GM18499 (cell line): ENCODE measurements at regions not wholly inside any gene's neighbourhood (a gene's known extent, or its start where the extent isn't known, plus 50 kb on each side); places are given as distances from the start of the nearest gene placed in this dataset.

ENCODE experiments used
- ATAC-seq: cut with Tn5 transposase; IDR thresholded peaks from one replicate; pipeline ENCODE4 v1.9.1; 2021; ENCODE audit warnings: moderate number of reproducible peaks; ENCODE audit not compliant: insufficient read depth, unreplicated experiment

DNA sequence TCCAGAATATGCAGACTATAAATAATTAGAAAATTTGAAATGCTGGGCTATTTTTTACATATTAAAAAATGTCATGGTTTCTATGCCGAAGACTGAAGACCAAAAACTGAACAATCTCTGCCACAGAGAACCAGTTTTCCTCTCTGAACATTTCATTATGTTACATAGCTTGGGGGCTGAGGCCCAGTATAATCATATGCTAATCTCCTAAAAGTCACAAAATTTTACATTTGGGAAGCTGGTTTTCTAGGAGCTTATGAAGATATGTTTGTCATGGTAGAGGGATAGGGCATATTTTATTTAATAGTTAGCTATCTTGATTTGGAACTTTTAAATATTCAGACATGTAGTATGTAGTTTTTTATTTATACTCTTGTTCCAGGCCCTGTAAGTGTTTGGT lies 167.8 kb downstream of the GPAT3 start:
- ATAC-seq = no peak

DNA sequence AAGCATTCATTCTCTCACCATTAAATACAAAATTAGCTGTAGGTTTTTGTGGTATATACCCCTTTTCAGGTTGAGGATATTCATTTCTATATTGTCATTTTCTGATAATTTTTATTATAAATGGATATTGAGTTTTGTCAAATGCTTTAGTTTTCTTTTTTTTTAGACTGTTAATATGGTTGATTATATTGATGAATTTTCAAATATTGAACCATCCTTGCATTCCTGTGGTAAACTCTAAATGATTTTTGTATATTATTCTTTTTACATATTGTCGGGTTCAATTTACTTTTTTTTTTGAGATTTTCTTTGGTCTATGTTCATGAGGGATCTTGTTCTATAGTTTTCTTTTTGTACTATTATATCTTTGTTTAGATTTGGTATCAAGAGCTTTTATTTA lies 165.1 kb downstream of the GPAT3 start:
- no peak for ATAC-seq

DNA sequence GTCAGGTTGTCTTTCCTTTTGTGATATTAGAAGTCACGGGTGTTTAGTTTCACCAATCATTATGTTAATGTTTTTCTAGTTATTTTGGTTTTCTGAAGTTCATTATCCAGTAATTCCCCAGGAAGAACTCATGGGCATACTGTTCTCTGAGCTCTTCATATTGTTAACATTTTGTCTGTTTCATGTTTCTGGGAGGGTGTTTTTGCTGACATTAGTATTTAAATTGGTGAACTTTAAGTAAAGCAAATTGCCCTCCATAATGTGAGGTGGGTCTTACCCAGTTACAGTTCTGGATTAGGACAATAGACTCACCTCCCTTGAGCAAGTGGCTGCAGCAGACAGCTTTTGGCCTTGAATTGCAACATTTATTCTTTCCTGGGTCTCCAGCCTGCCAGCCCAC lies 163.4 kb downstream of the GPAT3 start:
- ATAC-seq = no peak

DNA sequence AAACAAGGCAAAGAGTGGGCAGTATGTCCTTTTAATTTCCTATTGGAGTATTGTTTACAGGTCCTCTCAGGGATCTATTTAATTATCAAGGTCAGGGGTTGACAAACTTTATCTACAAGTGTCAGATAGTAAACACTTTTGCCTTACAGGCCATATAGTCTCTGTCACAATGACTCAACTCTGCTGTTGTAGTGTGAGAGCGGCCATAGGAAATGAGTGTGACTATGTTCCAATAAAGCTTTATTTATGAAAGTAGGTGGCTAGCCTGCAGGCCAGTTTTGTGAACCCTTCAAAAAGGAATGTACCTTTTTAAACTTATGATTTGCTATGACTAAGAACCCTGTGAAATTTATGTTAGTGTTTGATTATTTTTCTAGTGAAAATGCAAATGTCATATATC lies 156.1 kb downstream of the GPAT3 start:
- ATAC-seq = no peak

DNA sequence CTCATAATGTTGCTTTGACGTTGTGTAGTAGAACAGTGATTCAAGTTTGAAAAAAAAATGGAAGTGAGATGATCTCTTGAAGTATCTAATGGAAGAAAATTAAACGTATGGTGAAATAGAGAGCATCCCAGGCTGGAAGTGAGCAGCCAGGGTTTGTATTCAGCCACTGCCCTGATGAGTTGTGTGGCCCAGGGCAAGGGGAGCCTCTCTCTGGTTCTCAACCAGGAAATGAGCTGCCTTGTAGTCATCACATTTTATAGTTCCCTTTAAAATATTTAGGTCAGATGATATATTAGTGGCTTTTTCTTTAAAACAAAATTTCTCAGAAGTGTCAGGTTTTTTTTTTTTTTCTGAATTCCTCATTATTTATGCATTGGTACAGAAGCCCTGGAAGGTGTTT lies 150.3 kb downstream of the GPAT3 start:
- ATAC-seq = no peak

DNA sequence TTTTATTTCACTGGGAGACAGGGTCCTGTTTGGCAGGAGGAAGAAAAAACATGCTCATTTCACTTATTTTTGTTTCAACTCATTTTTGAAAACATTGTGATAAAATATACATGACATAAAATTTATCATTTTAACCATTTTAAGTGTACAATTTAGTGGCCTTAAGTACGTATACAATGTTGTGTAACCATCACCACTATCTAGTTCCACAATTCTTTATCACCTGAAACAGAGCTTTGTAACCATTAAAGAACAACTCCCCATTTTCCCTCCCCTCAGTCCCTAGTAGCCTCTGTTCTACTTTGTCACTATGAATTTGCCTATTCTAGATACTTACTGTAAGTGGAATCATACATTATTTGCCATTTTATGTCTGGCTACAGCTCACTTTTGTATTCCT lies 143.8 kb downstream of the GPAT3 start:
- ATAC-seq = no peak

DNA sequence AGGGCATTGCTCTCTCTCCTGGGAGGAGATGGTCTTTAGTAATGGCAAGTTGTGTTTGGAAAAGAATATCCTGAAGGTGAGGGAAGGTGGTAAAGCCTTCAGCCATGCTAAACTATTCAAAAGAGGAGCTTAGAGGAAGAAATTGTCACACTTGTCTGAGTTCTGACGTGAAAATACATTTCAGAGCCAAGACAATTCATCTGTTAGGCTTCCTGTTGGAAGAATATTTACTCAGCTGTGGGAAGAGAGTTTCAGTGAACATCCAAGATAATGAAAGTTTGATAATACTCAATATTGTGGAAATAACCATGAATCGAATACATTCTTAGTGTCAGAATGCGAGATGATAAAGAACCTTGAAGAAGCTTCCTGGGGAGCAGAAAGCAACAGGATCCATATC lies 143.3 kb downstream of the GPAT3 start:
- ATAC-seq = no peak

DNA sequence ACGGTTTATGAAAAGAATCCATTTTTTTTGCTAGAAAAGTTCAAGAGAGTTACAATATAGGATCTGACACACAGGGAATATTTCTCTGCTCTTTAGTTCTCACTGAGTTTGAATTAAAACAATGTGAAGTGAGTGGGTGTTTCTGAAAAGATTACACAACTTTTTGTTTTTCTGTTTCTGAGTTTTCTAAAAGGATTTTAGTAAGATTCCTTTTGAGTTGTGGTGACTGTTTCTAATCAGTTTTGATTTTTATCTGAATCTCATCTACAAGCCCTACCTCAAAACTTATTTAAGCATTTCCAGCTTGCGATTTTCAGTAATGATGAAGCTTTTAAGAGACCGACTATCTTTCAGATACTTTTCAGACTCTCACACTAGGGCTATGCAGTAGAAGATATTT lies 141.7 kb downstream of the GPAT3 start:
- ATAC-seq = no peak

DNA sequence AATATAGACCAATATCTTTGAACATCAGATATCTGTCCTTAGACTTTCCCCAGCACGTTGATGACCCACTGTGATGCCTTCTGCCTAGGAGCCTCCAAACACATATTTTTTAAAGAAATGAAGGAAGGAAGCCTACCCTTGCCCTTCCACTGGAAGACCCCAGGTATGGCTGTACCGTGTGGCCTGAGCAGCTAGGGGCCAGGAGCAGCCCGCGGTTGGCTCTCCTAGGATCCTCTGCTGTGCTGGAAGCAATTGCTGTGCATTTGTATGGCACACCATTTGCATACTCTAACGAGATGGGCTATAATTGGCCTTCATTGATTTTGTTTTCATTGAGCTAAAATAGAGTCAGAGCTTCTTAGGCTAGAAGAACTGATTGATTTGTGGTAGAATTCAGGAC lies 128.8 kb downstream of the GPAT3 start:
- ATAC-seq = no peak

DNA sequence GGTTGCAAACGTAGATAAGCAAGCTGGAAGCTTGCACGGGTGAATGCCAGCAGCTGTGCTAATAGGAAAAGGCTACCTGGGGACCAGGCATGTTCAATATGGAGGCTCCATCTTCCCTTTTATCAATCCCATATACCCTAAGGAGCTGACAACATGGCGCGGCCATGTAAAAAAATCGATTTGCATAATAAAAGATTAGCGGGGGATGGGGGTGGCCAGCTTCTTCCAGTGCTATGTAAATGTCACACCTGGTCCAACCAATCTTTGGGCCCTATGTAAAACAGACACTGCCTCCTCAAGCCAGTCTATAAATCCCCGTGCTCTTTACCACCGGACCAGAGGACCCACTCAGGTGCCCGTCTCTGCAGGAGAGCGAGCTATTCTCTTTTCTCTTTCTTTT lies 128.2 kb downstream of the GPAT3 start:
- ATAC-seq = no peak

DNA sequence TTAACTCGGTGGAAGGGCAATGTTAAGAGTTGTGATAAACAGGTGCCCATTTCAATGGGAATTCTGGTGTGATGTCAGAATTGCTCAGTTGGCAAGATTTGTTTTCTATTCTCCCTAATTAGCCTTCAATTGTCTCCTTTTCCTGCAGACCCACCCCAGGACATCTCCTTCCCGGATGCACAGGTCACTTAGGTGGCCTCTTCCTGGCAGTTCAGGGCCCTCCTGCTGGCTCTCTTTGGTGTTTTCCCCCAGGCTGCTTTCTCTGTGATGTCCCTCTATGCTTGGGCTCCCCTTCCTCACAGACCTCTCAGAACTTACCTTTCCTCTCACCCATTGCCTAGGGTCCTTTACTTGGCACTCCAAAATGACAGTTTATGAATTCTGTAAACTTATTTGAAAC lies 126.3 kb downstream of the GPAT3 start:
- ATAC-seq = no peak

DNA sequence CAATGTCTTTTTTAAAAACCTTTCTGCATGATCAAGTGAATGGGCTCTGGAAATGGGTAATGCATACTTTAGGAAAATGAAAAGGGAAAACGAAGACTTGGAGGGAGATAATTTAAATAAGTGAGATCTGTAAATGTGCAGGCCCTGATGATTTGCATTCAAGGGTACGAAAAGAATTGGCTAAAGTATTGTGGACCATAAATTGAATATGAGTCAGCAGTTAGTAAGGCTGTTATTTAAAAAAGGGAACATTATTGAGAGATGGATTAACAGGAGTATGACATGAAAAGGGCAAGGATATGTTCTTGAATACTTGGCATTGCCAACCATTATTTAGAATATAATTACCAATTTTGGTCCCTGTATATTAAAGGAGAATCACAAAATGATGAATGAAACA lies 125.5 kb downstream of the GPAT3 start:
- ATAC-seq = no peak

DNA sequence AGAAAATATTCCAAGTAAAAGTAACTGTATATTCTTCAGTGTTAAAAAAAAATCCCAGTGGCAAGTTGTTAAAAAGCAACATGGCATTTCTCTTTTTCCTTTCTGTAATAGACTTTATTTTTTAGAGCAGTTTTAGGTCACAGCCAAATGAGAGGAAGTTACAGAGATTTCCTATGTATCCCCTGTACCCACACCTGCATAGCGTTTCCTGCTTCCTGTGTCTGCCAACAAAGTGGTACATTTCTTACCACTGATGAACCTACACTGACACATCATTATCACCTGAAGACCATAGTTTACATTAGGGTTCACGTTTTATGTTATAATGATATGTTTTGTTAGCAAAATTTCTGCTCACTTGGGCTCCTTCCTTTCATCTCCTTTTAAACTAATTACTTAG lies 124.7 kb downstream of the GPAT3 start:
- ATAC-seq = no peak

DNA sequence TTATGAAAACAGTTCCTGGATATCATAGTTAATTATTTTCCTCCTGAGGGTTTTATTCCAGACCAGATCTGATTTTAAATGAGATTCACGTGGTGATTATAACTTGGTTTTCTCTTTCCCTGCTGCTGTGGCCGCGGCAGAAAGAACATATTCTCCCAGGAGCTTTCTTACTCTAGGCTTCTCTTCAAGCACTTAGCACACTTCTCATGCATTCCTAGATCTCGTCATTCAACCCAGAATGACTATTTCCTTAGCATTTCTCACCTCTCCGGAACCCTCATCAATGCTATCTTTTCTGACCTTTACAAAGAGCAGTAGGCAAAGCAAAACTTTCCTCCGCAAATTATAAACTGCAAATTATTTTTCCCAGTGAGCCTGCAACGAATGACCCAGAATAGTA lies 122.9 kb downstream of the GPAT3 start:
- no peak for ATAC-seq

DNA sequence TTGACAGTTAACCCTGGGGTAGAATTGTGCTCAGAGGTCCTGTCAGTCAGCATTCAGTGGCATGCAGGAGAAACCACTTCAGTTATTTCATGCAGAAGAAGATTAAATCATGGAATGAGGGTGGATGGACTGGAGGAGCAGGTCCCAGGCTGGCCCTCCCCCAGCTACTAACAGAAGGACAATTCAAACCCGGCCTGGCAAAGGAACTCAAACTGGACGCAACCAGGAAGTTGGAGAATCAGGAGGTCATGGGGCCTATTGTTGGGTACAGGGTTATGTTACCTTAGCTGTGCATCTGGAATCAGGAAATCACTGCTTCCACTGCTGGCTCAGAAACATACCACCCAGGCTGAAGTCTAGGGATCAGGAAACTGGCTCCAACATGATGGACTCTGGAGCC lies 121.4 kb downstream of the GPAT3 start:
- ATAC-seq = no peak
